ENCODE measurements at regions not wholly inside any gene's neighbourhood (a gene's known extent, or its start where the extent isn't known, plus 50 kb on each side); places are given as distances from the start of the nearest gene placed in this dataset.

DNA sequence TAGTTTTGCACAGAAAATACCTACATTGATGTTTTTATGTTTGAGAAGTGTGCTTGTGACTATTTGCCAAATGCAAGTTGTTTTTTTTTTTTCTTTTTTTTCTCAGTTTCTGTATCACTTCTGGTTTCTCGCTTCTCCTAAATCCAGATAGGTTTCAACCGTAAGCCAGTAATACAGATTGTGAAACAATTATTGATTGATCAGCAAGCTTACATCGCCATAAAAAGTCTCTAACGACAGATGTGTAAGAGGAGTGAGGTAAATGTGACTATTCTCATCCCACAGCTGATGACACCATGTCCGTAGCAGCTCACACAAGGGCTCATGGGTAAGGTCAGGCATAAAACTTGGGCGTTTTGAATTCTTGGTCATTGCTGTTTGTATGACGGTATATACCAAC lies 202.8 kb upstream of the AKR1E2 start:
- TF ChIP-seq EZH2 (IDR thresholded peaks at IDR 0.05; ENCODE audit: insufficient read depth, poor library complexity, severe bottlenecking): no peak
- TF ChIP-seq EZH2phosphoT487 (IDR thresholded peaks at IDR 0.05; ENCODE audit: insufficient read depth, low read depth): no peak
